ENCODE measurements at regions not wholly inside any gene's neighbourhood (a gene's known extent, or its start where the extent isn't known, plus 50 kb on each side); places are given as distances from the start of the nearest gene placed in this dataset.
A peak's percentile ranks its signal among the peaks of the same experiment; 100 is the strongest.

DNA sequence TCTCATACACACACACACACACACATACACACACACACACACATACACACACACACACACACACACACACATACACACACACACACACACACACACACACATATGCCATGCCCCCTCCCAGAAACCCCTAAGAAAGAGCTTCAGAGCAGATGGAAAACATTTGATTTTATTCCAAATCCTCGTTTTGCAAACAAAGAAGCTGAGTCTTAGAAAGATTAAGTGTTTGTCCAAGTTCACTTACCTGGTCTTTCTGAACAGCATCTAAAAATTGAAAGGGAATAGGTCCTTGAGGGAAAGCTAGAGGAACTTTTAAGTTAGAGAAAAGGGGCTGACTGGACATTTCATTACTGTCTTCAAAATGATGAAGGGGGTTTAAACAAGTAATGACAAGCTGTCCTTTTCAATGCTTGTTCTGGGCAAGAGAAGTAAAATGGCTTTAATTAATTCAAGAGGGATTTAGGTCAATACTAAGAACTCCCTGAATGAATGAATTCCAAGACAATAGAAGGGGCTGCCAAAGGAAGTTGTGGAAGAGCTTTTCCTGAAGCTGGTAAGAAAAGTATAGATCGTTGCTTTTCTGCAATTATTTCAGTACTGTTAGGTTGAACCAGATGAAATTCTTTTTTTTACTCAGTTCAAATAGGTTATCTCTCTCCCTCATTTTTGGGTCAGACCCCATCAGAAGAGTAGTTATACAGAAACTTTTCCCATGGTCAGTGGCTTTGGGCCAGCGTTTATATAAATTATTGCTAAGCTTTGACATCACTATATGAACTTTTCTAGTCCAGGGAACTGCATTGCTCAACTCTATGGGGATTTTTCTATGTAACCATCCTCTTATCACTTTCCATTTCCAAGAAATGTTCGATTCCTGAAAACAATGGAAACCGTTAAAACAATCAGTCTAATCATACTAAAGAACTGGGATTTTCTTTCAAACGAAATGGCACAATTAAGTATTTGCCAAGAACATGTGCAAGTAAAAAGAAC is 261.4 kb downstream of the MTERF1 start:
- no peaks in the 10 kb centered on the region for H3K9me3 Mint-ChIP-seq
- no peak overlapping the region for H3K27ac Mint-ChIP-seq
- no peak overlapping the region for H3K4me3 Mint-ChIP-seq
- POLR2A ChIA-PET: no interaction called here
- TF ChIP-seq, protein P1, sequence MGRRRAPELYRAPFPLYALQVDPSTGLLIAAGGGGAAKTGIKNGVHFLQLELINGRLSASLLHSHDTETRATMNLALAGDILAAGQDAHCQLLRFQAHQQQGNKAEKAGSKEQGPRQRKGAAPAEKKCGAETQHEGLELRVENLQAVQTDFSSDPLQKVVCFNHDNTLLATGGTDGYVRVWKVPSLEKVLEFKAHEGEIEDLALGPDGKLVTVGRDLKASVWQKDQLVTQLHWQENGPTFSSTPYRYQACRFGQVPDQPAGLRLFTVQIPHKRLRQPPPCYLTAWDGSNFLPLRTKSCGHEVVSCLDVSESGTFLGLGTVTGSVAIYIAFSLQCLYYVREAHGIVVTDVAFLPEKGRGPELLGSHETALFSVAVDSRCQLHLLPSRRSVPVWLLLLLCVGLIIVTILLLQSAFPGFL (CRISPR knock-in tag; IDR thresholded peaks at IDR 0.05; ENCODE audit: borderline replicate concordance): no peak
- TF ChIP-seq ERG (CRISPR knock-in tag; IDR thresholded peaks at IDR 0.05) (no peak), FOXK1 (CRISPR knock-in tag; IDR thresholded peaks at IDR 0.05) (no peak), ZNF425 (CRISPR knock-in tag; conservative IDR thresholded peaks at IDR 0.05) (no peak), PRRX2 (CRISPR knock-in tag; IDR thresholded peaks at IDR 0.05) (no peak), CDX4 (CRISPR knock-in tag; IDR thresholded peaks at IDR 0.05; ENCODE audit: borderline replicate concordance) (no peak), GABPB1 (CRISPR knock-in tag; IDR thresholded peaks at IDR 0.05) (no peak), SOX15 (CRISPR knock-in tag; IDR thresholded peaks at IDR 0.05) (no peak), ZNF281 (CRISPR knock-in tag; IDR thresholded peaks at IDR 0.05) (no peak)
- no peak for ATAC-seq
- peaks cover 4% of the 10 kb centered on the region for H3K4me1 Mint-ChIP-seq
- no peaks in the 10 kb centered on the region for H3K27me3 Mint-ChIP-seq (ENCODE audit: low read depth)
- CTCF ChIA-PET: no interaction called here
- DNase-seq (ENCODE audit: low spot score): no peak
- H3K36me3 Mint-ChIP-seq: no peaks in the 10 kb centered on the region

GRCh38 chr7:91620827-91621226 is 259.7 kb downstream of the MTERF1 start:
- peak; percentile 55 for ATAC-seq
- H3K4me3 Mint-ChIP-seq: no peak overlapping the region
- H3K4me1 Mint-ChIP-seq: peaks cover 4% of the 10 kb centered on the region
- DNase-seq (ENCODE audit: low spot score): no peak
- H3K36me3 Mint-ChIP-seq: no peaks in the 10 kb centered on the region
- POLR2A ChIA-PET: no interaction called here
- CTCF ChIA-PET: interaction anchor here (0.5 kb wide), 1 partner anchor 394 kb away, joined by 3 read pairs; no protein-coding TSS in a partner anchor
- no peak overlapping the region for H3K27ac Mint-ChIP-seq
- H3K9me3 Mint-ChIP-seq: no peaks in the 10 kb centered on the region
- H3K27me3 Mint-ChIP-seq (ENCODE audit: low read depth): no peaks in the 10 kb centered on the region
- no peak for TF ChIP-seq PRRX2 (CRISPR knock-in tag; IDR thresholded peaks at IDR 0.05)
- TF ChIP-seq, protein P1 (CRISPR knock-in tag; IDR thresholded peaks at IDR 0.05; ENCODE audit: borderline replicate concordance): no peak
- TF ChIP-seq E2F1 (CRISPR knock-in tag; IDR thresholded peaks at IDR 0.05): no peak
- TF ChIP-seq, protein P2, sequence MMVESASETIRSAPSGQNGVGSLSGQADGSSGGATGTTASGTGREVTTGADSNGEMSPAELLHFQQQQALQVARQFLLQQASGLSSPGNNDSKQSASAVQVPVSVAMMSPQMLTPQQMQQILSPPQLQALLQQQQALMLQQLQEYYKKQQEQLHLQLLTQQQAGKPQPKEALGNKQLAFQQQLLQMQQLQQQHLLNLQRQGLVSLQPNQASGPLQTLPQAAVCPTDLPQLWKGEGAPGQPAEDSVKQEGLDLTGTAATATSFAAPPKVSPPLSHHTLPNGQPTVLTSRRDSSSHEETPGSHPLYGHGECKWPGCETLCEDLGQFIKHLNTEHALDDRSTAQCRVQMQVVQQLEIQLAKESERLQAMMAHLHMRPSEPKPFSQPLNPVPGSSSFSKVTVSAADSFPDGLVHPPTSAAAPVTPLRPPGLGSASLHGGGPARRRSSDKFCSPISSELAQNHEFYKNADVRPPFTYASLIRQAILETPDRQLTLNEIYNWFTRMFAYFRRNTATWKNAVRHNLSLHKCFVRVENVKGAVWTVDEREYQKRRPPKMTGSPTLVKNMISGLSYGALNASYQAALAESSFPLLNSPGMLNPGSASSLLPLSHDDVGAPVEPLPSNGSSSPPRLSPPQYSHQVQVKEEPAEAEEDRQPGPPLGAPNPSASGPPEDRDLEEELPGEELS (CRISPR knock-in tag; IDR thresholded peaks at IDR 0.05): no peak
- TF ChIP-seq, protein P3, sequence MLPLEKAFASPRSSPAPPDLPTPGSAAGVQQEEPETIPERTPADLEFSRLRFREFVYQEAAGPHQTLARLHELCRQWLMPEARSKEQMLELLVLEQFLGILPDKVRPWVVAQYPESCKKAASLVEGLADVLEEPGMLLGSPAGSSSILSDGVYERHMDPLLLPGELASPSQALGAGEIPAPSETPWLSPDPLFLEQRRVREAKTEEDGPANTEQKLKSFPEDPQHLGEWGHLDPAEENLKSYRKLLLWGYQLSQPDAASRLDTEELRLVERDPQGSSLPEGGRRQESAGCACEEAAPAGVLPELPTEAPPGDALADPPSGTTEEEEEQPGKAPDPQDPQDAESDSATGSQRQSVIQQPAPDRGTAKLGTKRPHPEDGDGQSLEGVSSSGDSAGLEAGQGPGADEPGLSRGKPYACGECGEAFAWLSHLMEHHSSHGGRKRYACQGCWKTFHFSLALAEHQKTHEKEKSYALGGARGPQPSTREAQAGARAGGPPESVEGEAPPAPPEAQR (CRISPR knock-in tag; IDR thresholded peaks at IDR 0.05): no peak
- TF ChIP-seq TCF7 (CRISPR knock-in tag; IDR thresholded peaks at IDR 0.05; ENCODE audit: low read depth): no peak
- no peak for TF ChIP-seq ZNF219 (CRISPR knock-in tag; IDR thresholded peaks at IDR 0.05; ENCODE audit: borderline replicate concordance)
- no peak for TF ChIP-seq USF1 (CRISPR knock-in tag; IDR thresholded peaks at IDR 0.05)
